ENCODE measurements at regions not wholly inside any gene's neighbourhood (a gene's known extent, or its start where the extent isn't known, plus 50 kb on each side); places are given as distances from the start of the nearest gene placed in this dataset.
A peak's percentile ranks its signal among the peaks of the same experiment; 100 is the strongest.

DNA sequence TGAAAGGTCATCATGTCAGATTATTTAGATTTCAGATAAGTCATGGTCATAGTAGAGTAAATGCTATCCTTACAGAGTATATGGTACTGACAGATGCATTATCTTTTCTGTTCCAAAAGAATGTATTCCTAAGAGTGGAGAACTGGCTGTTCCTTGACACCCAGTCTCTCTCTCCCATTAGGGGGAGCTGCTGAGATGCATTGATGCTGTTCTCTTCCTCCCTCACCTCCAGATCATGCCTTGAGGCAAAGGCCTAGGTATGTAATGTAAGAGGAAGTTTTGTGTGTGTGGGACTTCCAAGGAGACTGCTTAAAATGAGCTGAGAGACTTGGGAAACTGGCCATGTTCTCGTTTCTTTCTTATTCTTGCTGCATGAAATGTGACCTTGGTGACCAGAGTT lies 979.5 kb upstream of the CELF4 start:
- ATAC-seq (ENCODE audit: low FRiP score in 2 of 2) (no peak), DNase-seq (no peak)
- Histone ChIP-seq H3K4me1 (no peaks in the 10 kb centered on the region), H3K36me3 (no peaks in the 10 kb centered on the region), H3K27me3 (no peaks in the 10 kb centered on the region), H3K4me3 (no peak overlapping the region), H3K27ac (no peak overlapping the region), H3K9me3 (no peaks in the 10 kb centered on the region)
- TF ChIP-seq EP300 (IDR thresholded peaks at IDR 0.05) (no peak), CTCF (IDR thresholded peaks at IDR 0.05) (peak in 1 of 6 experiments; percentile 7), POLR2A (IDR thresholded peaks at IDR 0.05) (no peak), POLR2AphosphoS5 (IDR thresholded peaks at IDR 0.05) (no peak)
- WGBS, 2 donors, result 58 to 75% methylated on average over 1 of the region's 1 CpG

- Histone ChIP-seq H3K9me3 (no peaks in the 10 kb centered on the region), H3K27ac (no peak overlapping the region), H3K27me3 (no peaks in the 10 kb centered on the region), H3K4me3 (no peak overlapping the region), H3K4me1 (no peaks in the 10 kb centered on the region), H3K36me3 (no peaks in the 10 kb centered on the region)
- ATAC-seq (ENCODE audit: low FRiP score in 2 of 2) (no peak), DNase-seq (no peak)
- no peak for TF ChIP-seq CTCF (IDR thresholded peaks at IDR 0.05)
- no peak for TF ChIP-seq EP300 (IDR thresholded peaks at IDR 0.05)
- no peak for TF ChIP-seq POLR2AphosphoS5 (IDR thresholded peaks at IDR 0.05)
- no peak for TF ChIP-seq POLR2A (IDR thresholded peaks at IDR 0.05)
Observed at GRCh38 chr18:38539856-38540255, 974.3 kb upstream of the CELF4 start.

- TF ChIP-seq POLR2AphosphoS5 (IDR thresholded peaks at IDR 0.05), result no peak
- TF ChIP-seq POLR2A (IDR thresholded peaks at IDR 0.05), result no peak
- TF ChIP-seq CTCF (IDR thresholded peaks at IDR 0.05), result no peak
- TF ChIP-seq EP300 (IDR thresholded peaks at IDR 0.05), result no peak
- H3K4me3 ChIP-seq, result no peak overlapping the region
- ATAC-seq (ENCODE audit: low FRiP score in 2 of 2) (no peak), DNase-seq (no peak)
- no peaks in the 10 kb centered on the region for H3K27me3 ChIP-seq
- H3K4me1 ChIP-seq, result no peaks in the 10 kb centered on the region
- peaks cover 0 to under 1% (median 0%) of the 10 kb centered on the region in 4 donors for H3K9me3 ChIP-seq
- H3K27ac ChIP-seq, result no peak overlapping the region
- no peaks in the 10 kb centered on the region for H3K36me3 ChIP-seq
Observed at GRCh38 chr18:38539371-38539770, 973.8 kb upstream of the CELF4 start.

DNA sequence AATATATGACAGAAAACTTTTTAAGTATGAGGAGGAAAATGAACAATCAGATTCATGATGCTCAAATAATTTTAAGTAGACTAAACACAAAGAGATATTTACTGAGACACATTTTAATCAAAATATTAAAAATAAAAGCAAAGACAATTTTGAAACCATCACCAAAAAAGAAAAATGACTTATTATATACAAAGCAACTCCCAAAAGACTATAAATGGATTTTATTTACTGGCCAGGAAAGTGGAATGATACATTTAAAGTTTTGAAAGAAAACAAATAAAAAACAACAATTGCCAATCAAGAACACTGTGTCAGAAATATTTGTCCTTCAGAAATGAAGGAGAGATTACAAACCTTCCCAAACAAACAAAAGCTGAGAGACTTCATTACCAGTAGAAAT lies 968.5 kb upstream of the CELF4 start:
- H3K9me3 ChIP-seq, result peaks cover 0 to 7% (median 3%) of the 10 kb centered on the region in 4 donors
- H3K36me3 ChIP-seq, result no peaks in the 10 kb centered on the region
- H3K27me3 ChIP-seq, result no peaks in the 10 kb centered on the region
- H3K4me1 ChIP-seq, result no peaks in the 10 kb centered on the region
- DNase-seq, result no peak
- TF ChIP-seq POLR2A (IDR thresholded peaks at IDR 0.05) (no peak), POLR2AphosphoS5 (IDR thresholded peaks at IDR 0.05) (no peak), CTCF (IDR thresholded peaks at IDR 0.05) (no peak), EP300 (IDR thresholded peaks at IDR 0.05) (no peak)
- no peak for ATAC-seq (ENCODE audit: low FRiP score in 2 of 2)
- no peak overlapping the region for H3K4me3 ChIP-seq
- H3K27ac ChIP-seq, result no peak overlapping the region

- no peaks in the 10 kb centered on the region for H3K4me1 ChIP-seq
- ATAC-seq (ENCODE audit: low FRiP score in 2 of 2), result no peak
- TF ChIP-seq POLR2AphosphoS5 (IDR thresholded peaks at IDR 0.05), result no peak
- no peak for TF ChIP-seq POLR2A (IDR thresholded peaks at IDR 0.05)
Observed at GRCh38 chr18:38526922-38527321, 961.3 kb upstream of the CELF4 start.

More at GRCh38 chr18:38526922-38527321, 961.3 kb upstream of the CELF4 start:
- Histone ChIP-seq H3K36me3 (no peaks in the 10 kb centered on the region), H3K27ac (no peak overlapping the region), H3K9me3 (no peaks in the 10 kb centered on the region), H3K4me3 (no peak overlapping the region), H3K27me3 (no peaks in the 10 kb centered on the region)
- DNase-seq, result no peak
